Astrocyte of the hippocampus (primary cell): ENCODE measurements at regions not wholly inside any gene's neighbourhood (a gene's known extent, or its start where the extent isn't known, plus 50 kb on each side); places are given as distances from the start of the nearest gene placed in this dataset.
A peak's percentile ranks its signal among the peaks of the same experiment; 100 is the strongest.

ENCODE experiments used
- DNase-seq: peaks from one replicate; pipeline ENCODE4 v3.0.0; 2011; ENCODE audit warnings: low read depth, low spot score

GRCh38 chr11:120061036-120061760 is 76.7 kb downstream of the TRIM29 start:
- peak; percentile 84 for DNase-seq

DNA sequence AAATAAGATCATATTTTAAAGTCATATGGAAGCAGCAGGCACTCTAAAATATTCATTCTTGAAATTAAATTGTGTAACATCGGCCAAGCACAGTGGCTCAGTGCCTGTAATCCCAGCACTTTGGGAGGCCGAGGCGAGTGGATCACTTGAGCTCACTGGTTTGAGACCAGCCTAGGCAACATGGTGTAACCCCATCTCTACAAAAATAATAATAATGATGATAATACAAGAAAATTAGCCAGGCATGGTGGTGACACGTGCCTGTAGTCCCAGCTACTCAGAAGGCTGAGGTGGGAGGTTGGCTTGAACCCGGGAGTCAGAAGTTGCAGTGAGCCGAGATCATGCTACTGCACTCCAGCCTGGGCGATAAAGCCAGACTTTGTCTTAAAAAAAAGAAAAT is 77.4 kb downstream of the TRIM29 start:
- DNase-seq: no peak

DNA sequence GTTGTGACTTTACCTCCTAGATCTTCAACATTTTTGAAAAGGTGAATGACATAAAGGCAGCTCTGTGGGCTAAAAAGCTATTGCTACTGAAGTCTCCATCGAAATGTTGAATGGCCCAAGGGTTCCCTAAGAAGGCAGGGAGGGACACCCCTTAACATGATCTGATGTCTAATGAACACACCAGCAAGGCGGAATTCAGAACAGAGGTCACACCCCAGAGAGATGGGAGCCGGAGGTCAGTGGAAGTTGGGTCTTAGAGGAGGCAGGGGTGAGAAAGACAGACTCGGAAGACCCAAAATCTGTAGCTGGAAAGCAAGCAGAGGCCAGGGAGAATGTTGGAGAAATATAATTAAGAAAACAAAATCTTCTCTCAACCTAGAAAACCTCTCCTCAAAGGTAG is 79.0 kb downstream of the TRIM29 start:
- DNase-seq: no peak

DNA sequence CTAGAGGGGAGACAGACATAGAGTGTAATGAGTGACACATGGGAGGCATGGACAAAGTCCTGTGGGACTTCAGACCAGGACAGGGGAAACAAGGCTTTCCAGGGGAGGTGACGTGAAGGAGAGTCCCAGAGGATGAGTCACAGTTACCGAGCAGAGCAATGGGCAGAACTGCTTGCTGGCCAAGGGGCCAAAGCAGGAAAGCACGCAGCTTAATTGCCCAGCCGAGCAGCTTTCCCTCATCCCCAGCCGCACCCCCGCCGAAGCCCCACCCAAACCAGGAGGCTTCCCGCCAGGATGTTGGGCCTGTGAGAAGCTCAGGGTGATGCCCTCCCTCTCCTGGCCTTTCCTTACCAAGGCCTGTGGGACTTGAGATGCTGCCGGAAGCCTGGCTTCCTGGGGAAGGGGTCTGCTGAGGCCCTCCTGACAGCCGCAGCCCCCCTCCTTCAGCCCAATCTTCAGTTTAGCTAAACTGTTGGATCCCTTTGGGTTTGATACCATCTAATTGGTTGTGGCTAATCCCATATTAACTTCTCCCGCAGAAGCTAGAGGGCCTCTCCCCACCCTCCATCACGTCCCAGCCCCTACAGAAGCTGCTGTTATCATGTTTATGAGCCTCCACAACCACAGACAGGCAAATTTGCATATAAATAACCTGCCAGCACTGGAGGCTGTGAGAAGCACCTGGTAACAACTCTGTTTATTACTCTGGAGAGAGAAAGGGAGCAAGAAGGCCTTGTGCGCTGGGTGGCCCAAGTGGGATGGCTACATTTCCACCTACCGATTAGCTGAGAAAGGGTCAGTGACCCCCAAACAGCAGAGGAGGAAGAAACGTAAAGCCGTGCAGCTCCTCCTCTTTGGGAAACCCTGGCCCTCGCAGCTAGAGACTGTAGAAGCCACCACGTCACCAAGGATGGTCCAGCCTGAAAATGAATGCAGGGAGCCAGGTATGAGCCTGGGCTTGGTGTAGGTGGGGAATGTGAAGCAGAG is 80.0 kb downstream of the TRIM29 start:
- peak; percentile 81 for DNase-seq

DNA sequence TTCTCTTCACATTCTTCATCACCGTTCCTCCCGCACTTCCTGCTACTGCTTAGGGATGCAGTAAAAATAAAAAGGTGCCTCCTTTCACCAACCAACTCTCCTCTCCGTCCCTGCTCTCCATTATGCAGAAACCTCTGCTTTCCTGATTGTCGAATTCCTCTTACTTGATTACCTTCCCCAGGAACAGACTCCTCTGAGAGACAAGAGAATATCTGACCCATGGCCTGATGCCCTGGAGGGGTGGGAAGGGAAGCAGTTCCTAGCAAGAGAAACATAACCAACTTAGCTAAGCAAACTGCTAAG is 80.9 kb downstream of the TRIM29 start:
- DNase-seq: peak; percentile 5

- DNase-seq: no peak
These were observed 81.4 kb downstream of the TRIM29 start for GRCh38 chr11:120056301-120057027.

- peak; percentile 92 for DNase-seq
These were observed 82.3 kb downstream of the TRIM29 start for GRCh38 chr11:120055646-120056045.

DNA sequence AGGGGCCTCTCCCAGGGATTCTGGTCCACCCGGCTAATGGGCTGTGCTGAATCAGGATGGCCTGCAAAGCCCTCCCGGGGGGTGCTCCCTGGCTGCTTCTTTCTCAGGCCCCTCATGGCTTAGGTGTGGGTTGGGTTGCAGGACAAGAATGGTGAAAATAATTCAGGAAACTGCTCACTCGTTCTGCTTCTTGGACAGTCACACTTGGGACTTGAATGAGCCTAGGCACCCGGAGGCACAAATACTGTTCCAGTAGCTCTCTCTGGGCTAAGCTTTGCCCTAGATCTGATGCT is 83.2 kb downstream of the TRIM29 start:
- DNase-seq: no peak

DNA sequence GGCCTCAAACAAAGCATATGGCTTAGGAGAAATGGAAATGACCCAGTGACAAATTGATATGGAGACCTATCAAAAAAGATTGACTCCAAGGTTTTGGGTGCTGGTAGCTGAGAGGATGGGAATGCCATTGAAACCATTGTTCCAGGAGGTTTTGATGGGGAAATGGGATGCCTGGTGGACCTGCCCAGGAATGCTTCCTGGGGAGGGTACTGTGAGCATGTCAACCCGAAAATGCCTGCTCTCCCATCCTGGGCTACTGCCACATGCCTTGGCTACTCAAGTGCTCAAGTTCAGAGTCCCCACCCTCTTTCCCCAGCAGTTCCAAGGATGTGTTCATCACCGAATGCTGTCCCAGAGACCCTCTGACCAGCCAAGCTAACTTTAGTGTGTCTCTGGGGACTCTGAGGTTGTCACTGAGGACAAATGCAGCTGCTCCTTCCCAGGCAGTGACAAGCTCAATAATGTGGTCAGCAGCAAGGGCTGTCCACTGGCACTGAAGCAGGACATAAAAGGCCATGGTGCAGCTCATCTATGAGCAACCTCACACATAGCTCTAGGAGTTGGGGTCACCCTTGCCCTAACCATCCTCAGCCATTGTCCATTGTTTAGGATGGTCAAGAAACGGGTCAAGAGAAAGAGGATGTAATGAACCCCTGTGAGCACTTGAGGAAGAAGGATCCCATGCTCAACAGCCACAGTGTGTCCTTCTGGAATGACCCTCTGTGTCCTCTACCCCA is 83.7 kb downstream of the TRIM29 start:
- DNase-seq: no peak

GRCh38 chr11:120052196-120052775 is 85.6 kb downstream of the TRIM29 start:
- no peak for DNase-seq

DNA sequence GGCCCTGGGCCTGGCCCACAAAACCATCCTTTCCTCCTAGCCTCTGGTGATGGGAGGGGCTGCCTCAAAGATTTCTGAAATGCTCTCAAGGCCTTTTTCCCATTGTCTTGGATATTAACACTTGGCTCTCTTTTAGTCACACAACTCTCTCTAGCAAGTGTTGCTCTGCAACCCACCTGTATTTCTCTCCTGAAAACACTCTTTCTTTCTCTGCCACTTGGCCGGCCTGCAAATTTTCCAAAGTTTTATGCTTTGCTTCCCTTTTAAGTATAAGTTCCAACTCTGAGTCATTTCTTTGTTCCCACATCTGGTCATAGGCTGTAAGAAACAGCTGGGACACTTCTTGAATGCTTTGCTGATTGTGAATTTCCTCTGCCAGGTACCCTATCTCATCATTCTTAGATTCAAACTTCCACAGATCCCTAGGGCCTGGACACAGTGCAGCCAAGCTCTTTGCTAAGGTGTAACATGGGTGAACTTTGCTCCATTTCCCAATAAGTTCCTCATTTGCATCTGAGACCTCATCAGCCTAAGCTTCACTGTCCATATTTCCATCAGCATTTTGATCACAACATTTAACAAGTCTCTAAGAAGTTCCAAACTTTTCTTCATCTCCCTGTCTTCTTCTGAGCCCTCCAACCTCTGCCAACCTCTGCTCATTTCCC is 93.8 kb downstream of the TRIM29 start:
- DNase-seq: no peak

DNA sequence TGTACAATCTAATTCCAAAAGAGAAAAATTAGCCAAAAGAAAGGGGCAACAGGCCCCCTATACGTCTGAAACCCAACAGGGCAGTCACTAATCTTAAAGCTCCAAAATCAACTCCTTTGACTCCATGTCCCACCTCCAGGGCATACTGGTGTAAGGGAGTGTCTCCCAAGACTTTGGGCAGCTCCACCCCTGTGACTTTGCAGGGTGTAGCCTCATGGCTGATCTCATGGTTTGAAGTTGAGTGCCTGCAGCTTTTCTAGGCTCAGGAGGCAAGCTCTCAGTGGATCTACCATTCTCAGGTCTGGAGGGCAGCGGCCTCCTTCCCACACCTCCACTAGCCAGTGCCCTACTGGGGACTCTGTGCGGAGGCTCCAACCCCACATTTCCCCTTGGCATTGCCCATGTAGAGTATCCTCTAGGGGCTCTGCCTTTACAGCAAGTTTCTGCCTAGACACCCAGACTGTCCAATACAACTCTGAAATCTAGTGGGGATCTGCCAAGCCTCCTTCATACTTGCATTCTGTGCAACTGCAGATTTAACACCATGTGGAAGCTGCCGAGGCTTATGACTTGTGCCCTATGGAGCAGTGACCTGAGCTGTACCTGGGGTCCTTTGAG is 94.5 kb downstream of the TRIM29 start:
- no peak for DNase-seq

DNA sequence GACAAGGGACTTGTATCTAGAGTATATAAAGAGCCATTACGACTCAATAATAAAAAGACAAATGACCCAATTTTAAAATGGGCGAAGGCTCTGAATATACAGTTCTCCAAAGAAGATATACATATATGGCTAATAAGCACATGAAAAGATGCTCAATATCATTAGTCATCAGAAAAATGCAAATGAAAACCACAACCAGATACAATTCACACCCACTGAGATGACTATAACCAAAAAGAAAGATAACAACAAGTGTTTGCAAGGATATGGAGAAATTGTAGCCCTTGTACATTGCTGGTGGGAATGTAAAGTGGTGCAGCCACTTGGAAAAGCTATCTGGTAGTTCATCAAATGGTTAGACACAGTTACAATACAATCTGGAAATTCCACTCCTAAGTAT is 96.3 kb downstream of the TRIM29 start:
- DNase-seq: no peak

DNA sequence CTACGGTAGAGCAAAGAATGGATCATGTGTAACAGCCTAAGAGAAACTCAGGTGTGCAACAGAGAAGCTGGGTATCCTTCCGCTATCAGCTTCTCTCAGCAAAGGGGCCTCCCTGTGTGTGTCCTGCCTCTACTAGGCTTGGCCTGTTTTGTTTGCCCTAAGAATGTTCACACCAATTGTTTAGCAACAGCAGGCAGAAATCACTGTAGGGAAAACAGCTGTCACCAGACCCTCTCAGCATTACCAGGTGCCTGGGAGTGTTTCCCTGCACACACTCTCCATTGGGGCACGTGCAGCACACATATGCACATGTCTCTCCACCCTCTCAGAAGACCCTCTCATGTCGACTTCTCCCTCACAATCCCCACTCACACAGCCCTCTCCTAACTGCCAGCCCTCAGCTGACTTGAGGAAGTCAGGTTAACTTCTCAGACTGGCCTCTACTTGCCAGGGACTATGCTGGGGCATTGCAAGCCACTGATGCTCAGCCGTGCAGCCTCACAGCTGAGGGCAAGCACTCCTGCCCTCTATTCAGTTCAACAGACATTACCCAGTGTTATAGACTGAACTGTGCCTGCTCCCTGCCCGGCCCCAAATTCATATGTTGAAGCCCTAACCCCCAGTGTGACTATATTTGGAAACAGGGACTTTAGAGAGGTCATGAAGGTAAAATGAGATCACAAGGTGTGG is 97.6 kb downstream of the TRIM29 start:
- no peak for DNase-seq

GRCh38 chr11:120039039-120039438 is 98.9 kb downstream of the TRIM29 start:
- DNase-seq: no peak

DNA sequence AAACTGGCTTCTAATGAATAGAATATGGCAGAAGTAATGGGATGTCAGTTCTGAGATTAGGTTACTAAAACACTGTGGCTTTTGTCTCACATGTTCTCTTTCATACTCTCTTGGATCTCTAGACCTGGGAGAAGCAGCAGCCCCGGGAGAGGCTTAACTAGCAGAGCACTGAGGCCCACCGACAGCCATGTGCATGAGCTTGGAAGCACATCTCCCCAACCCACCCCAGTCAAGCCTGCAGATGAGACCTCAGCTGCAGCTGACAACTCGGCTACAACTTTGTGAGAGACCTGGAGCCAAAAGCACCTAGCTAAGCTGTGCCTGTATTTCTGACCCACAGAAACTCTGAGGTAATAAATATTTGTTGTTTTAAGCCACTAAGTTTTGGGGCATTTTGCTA is 100.8 kb downstream of the TRIM29 start:
- DNase-seq: no peak

DNA sequence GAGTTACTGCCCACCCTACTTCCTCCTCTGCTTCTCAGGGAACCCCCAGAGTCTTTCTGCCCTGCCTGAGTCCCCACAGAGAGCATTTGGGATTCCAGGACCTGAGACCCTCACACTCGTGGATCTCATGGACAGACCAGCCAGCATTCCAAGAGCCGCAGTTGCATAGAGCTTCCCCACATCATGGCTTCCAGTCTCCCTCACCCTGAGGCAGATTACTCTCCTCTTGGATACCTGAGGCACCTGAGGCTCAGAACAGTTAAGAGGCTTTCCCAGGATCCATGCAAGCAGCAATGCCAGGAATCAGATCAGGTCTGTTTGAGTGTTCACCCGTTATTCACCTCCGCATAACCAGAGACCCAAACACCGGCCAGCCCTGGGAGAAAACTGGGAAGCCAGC is 102.2 kb downstream of the TRIM29 start:
- DNase-seq: no peak

DNA sequence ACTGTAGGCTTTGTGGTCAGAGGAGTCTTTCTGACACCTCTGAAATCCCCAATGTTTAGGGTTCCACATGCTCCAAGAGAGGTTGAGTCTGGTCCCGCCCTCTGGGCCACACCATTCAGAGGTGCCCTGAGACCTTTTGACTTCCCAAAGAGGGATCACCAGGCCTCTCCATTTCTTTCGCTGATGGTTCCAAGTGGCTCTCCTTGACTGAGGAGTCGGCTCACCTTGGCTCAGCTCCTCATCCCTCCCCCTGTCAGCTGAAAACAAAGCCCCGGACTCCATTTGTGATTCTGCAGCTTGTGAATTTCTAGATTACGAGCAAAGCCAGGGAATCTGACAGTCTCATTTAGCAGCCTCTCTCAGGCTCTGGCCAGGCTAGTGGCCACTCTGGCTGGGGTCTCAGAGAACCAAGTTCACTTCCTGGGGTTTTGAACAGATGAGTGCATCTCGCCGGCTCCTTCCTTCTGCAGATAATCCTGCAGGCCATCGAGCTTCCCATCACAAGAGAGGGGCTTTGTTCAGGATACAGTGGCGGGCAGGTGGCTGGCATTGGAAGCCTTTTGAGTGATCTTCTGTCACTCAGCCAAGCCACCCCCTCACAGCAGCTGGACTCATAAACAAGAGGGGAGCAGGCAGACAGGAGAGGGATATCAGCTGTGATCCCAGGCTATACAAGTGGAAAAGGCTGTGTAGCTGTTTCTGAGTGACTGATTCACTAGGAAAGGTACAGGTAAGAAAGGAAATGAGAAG is 102.9 kb downstream of the TRIM29 start:
- DNase-seq: no peak

DNA sequence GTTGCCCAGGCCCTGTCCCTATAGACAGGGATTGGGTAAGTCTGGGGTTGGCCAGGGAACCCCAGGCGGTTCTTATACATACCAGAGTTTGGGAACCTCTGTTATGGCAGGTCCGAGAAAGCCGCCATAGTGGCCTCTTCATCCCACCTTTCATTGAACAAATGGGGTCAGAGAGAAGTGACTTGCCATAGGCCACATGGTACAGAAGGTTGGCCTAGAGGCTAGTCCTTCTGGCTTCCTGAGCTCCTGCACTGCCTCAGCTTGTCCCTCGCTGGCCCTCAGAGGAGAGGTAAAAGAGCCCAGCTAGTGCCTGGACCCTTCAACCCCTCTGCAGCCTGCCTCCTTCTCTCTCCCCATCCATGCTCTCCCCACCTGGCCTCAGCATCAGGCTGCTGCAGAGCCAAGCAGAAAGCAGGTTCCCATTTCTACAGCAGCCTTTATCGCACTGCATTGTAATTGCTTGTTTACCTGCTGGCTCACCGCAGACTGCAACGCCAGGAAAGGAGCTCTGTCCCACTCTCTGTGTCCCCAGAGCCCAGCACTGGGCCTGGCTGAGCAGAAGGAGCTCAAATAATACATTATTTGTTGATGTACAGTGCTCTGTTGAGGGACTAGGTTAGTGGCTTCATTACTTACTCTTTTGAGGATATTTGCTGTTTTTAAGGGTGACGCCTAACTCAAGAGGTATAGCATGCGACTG is 103.6 kb downstream of the TRIM29 start:
- no peak for DNase-seq
